Esophagus muscularis mucosa (tissue), 4 donors: ENCODE measurements at regions not wholly inside any gene's neighbourhood (a gene's known extent, or its start where the extent isn't known, plus 50 kb on each side); places are given as distances from the start of the nearest gene placed in this dataset.

ENCODE experiments used
- CTCF ChIP-seq, 3 experiments: fragments of 200-600 bp in 2 of 3; fragments of 450-650 bp in 1 of 3; sonication (generic) in 2 of 3; IDR thresholded peaks; one replicate each; pipeline ENCODE4 v1.5.1; 2017 to 2019; ENCODE audit warnings: antibody characterized with exemption in 3 of 3, mild to moderate bottlenecking in 2 of 3, moderate library complexity in 1 of 3
- EP300 ChIP-seq: sonication (generic); formaldehyde crosslinking; IDR thresholded peaks from one replicate; pipeline ENCODE4 v1.6.1; 2017; ENCODE audit warnings: antibody characterized with exemption
- POLR2A ChIP-seq: fragments of 450-650 bp; IDR thresholded peaks from one replicate; pipeline ENCODE4 v1.6.1; 2017; ENCODE audit warnings: antibody characterized with exemption, moderate library complexity, mild to moderate bottlenecking, low read depth
- POLR2AphosphoS5 ChIP-seq, 2 donors: sonication (generic); formaldehyde crosslinking; IDR thresholded peaks; one replicate each; pipeline ENCODE4 v1.6.1; 2017; ENCODE audit warnings: antibody characterized with exemption in 2 of 2

DNA sequence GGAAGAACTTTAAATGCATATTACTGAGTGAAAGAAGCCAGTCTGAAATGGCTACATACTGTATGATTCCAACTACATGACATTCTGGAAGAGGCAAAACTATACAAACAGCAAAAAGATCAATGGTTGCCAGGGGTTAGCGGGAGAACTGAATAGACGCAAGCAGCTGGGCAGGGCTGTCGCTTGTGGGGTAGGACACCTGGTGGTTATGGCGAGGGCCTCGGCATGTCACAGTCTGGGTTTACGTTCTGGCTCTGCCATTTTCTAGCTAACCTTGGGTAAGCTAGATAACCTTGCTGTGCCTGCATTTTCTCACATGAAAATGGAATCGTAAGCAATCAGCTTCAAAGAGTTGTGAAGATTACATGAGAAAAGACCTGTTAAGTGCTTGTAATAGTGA lies 55.2 kb upstream of the SYT13 start:
- TF ChIP-seq CTCF (IDR thresholded peaks at IDR 0.05) (no peak), POLR2A (no peak), EP300 (no peak), POLR2AphosphoS5 (IDR thresholded peaks at IDR 0.05) (no peak)
